PFSK-1 (cell line): ENCODE measurements at regions not wholly inside any gene's neighbourhood (a gene's known extent, or its start where the extent isn't known, plus 50 kb on each side); places are given as distances from the start of the nearest gene placed in this dataset.

Experiments used
- FOXP2 ChIP-seq: optimal IDR thresholded peaks from 2 replicates; pipeline ENCODE3; 2011; ENCODE audit warnings: borderline replicate concordance, control low read depth, inconsistent platforms; ENCODE audit not compliant: insufficient read depth; ENCODE audit errors: extremely low read length, extremely low read depth
- POLR2AphosphoS5 ChIP-seq: IDR thresholded peaks from 2 replicates; pipeline ENCODE4 v1.6.1; 2012; ENCODE audit warnings: low read depth, mild to moderate bottlenecking, control low read depth, low read length, moderate library complexity
- REST ChIP-seq, 2 experiments: IDR thresholded peaks; 2 replicates each; pipeline versions ENCODE4 v1.6.1 to v1.8.0; 2011 to 2012; ENCODE audit warnings: low read depth in 2 of 2, low read length in 2 of 2, control low read depth in 1 of 2, inconsistent platforms in 1 of 2, mild to moderate bottlenecking in 1 of 2, moderate library complexity in 1 of 2; ENCODE audit not compliant: insufficient read depth in 1 of 2
- SIN3A ChIP-seq: IDR thresholded peaks from 2 replicates; pipeline ENCODE4 v1.6.1; 2012; ENCODE audit warnings: mild to moderate bottlenecking, low read length, moderate library complexity, borderline replicate concordance; ENCODE audit not compliant: insufficient read depth
- TAF1 ChIP-seq: IDR thresholded peaks from 2 replicates; pipeline ENCODE4 v1.6.1; 2012; ENCODE audit warnings: low read length, control low read depth, borderline replicate concordance; ENCODE audit not compliant: insufficient read depth

GRCh38 chr2:2932692-2933305 is 444.8 kb downstream of the EIPR1 start:
- TF ChIP-seq REST (IDR thresholded peaks at IDR 0.05; ENCODE audit: insufficient read depth in 1 of 2, low read depth in 2 of 2, low read length in 2 of 2) (no peak), SIN3A (no peak), POLR2AphosphoS5 (no peak), FOXP2 (no peak), TAF1 (no peak)

GRCh38 chr2:2932189-2932588 is 445.4 kb downstream of the EIPR1 start:
- TF ChIP-seq SIN3A = no peak
- no peak for TF ChIP-seq POLR2AphosphoS5
- TF ChIP-seq REST (IDR thresholded peaks at IDR 0.05; ENCODE audit: insufficient read depth in 1 of 2, low read depth in 2 of 2, low read length in 2 of 2) = no peak
- no peak for TF ChIP-seq FOXP2
- TF ChIP-seq TAF1 = no peak

- TF ChIP-seq FOXP2 = no peak
- TF ChIP-seq POLR2AphosphoS5 = no peak
- TF ChIP-seq SIN3A = no peak
Measured at GRCh38 chr2:2931318-2932075, 446.1 kb downstream of the EIPR1 start.

GRCh38 chr2:2930841-2931240 is 446.8 kb downstream of the EIPR1 start:
- TF ChIP-seq TAF1 (no peak), REST (IDR thresholded peaks at IDR 0.05; ENCODE audit: insufficient read depth in 1 of 2, low read depth in 2 of 2, low read length in 2 of 2) (no peak)

- no peak for TF ChIP-seq SIN3A
- no peak for TF ChIP-seq POLR2AphosphoS5
- TF ChIP-seq TAF1 = no peak
- no peak for TF ChIP-seq FOXP2
- no peak for TF ChIP-seq REST (IDR thresholded peaks at IDR 0.05; ENCODE audit: insufficient read depth in 1 of 2, low read depth in 2 of 2, low read length in 2 of 2)
Measured at GRCh38 chr2:2926858-2927175, 450.8 kb downstream of the EIPR1 start.
